H1 (cell line): ENCODE measurements at regions not wholly inside any gene's neighbourhood (a gene's known extent, or its start where the extent isn't known, plus 50 kb on each side); places are given as distances from the start of the nearest gene placed in this dataset.

Experiments
- CTCF ChIA-PET: fragments of 300-600 bp; sonication (Branson Sonifier 250); formaldehyde crosslinking; loops from one replicate; lab custom pipeline; 2021; ENCODE audit not compliant: partially characterized antibody; lab: Charles Lee
- POLR2A ChIA-PET: fragments of 300-600 bp; sonication (Branson Sonifier 250); formaldehyde crosslinking; loops from one replicate; lab custom pipeline; 2021; ENCODE audit warnings: inconsistent platforms; ENCODE audit not compliant: partially characterized antibody; lab: Charles Lee
- DNase-seq, 2 experiments: peaks; one replicate each; pipeline versions ENCODE4 v3.0.0 to v3.0.0-alpha.2; 2010 to 2022; ENCODE audit warnings: low spot score in 2 of 2, low read depth in 1 of 2, mixed read lengths in 1 of 2
- FAIRE-seq: peaks from 2 replicates; lab custom pipeline; 2011; peaks lifted over from hg19 to GRCh38; lab: Jason Lieb, UNC
- H2AFZ ChIP-seq: 2 replicates; pipeline ENCODE4 v1.8.1; 2012; ENCODE audit warnings: low read length, inconsistent platforms
- H2AK5ac ChIP-seq: 2 replicates; pipeline ENCODE4 v1.6.1; 2013; ENCODE audit warnings: low read depth, low read length
- H2BK120ac ChIP-seq: replicated peaks from 2 replicates; pipeline ENCODE3; 2013; ENCODE audit warnings: low read depth, low read length, inconsistent platforms
- H2BK12ac ChIP-seq: 2 replicates; pipeline ENCODE4 v1.6.1; 2013; ENCODE audit warnings: low read depth, low read length
- H2BK15ac ChIP-seq: 2 replicates; pipeline ENCODE4 v1.6.1; 2013; ENCODE audit warnings: low read length
- H2BK20ac ChIP-seq: 2 replicates; pipeline ENCODE4 v1.6.1; 2013; ENCODE audit warnings: low read length
- H2BK5ac ChIP-seq: 2 replicates; pipeline ENCODE4 v1.6.1; 2013; ENCODE audit warnings: low read depth, low read length
- H3K14ac ChIP-seq: 2 replicates; pipeline ENCODE4 v1.6.1; 2013; ENCODE audit warnings: inconsistent platforms; ENCODE audit not compliant: insufficient read length
- H3K18ac ChIP-seq: 2 replicates; pipeline ENCODE4 v1.6.1; 2013; ENCODE audit warnings: low read length; ENCODE audit errors: extremely low read depth
- H3K23ac ChIP-seq: 2 replicates; pipeline ENCODE4 v1.6.1; 2013; ENCODE audit warnings: inconsistent platforms; ENCODE audit not compliant: insufficient read length
- H3K23me2 ChIP-seq: 2 replicates; pipeline ENCODE4 v1.6.1; 2013; ENCODE audit warnings: low read depth, low read length
- H3K27ac ChIP-seq: 2 replicates; pipeline ENCODE4 v1.6.1; 2011; ENCODE audit warnings: low read depth, low read length, inconsistent platforms
- H3K27me3 ChIP-seq, 4 experiments: replicated peaks in 1 of 4; 1 replicate in 1 of 4; 2 replicates in 3 of 4; pipeline versions ENCODE4 v1.6.1 to v1.8.1; 2011 to 2013; ENCODE audit warnings: low read length in 3 of 4, mild to moderate bottlenecking in 3 of 4, inconsistent platforms in 2 of 4, mixed read lengths in 2 of 4, moderate library complexity in 1 of 4; ENCODE audit not compliant: control insufficient read depth in 3 of 4, insufficient read depth in 3 of 4; ENCODE audit errors: extremely low read depth in 1 of 4
- H3K36me3 ChIP-seq, 4 experiments: 2 replicates each; pipeline versions ENCODE4 v1.6.1 to v1.8.1; 2011 to 2013; ENCODE audit warnings: mild to moderate bottlenecking in 4 of 4, low read length in 3 of 4, moderate library complexity in 2 of 4, control low read depth in 1 of 4, inconsistent platforms in 1 of 4; ENCODE audit not compliant: insufficient read depth in 4 of 4, control insufficient read depth in 2 of 4
- H3K4ac ChIP-seq: replicated peaks from 2 replicates; pipeline ENCODE3; 2013; ENCODE audit warnings: low read length, low read depth, mixed read lengths, inconsistent platforms; ENCODE audit not compliant: insufficient read length
- H3K4me1 ChIP-seq, 4 experiments: replicated peaks in 1 of 4; 1 replicate in 1 of 4; 2 replicates in 3 of 4; pipeline versions ENCODE4 v1.6.1 to v1.8.1; 2011 to 2013; ENCODE audit warnings: low read length in 3 of 4, inconsistent platforms in 2 of 4, mixed read lengths in 1 of 4; ENCODE audit not compliant: insufficient read depth in 4 of 4, control insufficient read depth in 3 of 4
- H3K4me2 ChIP-seq, 2 experiments: 2 replicates each; pipeline versions ENCODE4 v1.6.1 to v1.8.1; 2011 to 2013; ENCODE audit warnings: low read depth in 2 of 2, low read length in 2 of 2, control low read depth in 1 of 2, inconsistent platforms in 1 of 2, mild to moderate bottlenecking in 1 of 2; ENCODE audit not compliant: insufficient read depth in 1 of 2
- H3K4me3 ChIP-seq, 4 experiments: fragments of 200-600, 300-600 bp in 1 of 4; sonication (generic), shearing (Covaris generic), sonication (Bioruptor Twin) in 1 of 4; 2 replicates each; pipeline versions ENCODE4 v1.5.1 to v1.8.1; 2011 to 2016; ENCODE audit warnings: low read length in 4 of 4, low read depth in 3 of 4, control low read depth in 2 of 4, inconsistent platforms in 2 of 4, mild to moderate bottlenecking in 2 of 4, mixed read lengths in 1 of 4, moderate library complexity in 1 of 4; ENCODE audit not compliant: insufficient read depth in 2 of 4; ENCODE audit errors: extremely low read depth in 1 of 4
- H3K56ac ChIP-seq: replicated peaks from 2 replicates; pipeline ENCODE3; 2013; ENCODE audit warnings: low read depth, mild to moderate bottlenecking, mixed read lengths, low read length, inconsistent platforms; ENCODE audit not compliant: insufficient read length
- H3K79me1 ChIP-seq: 2 replicates; pipeline ENCODE4 v1.6.1; 2013; ENCODE audit warnings: low read depth, low read length, control low read depth
- H3K79me2 ChIP-seq, 2 experiments: 2 replicates each; pipeline versions ENCODE4 v1.6.1 to v1.8.1; 2012 to 2013; ENCODE audit warnings: low read length in 2 of 2, mild to moderate bottlenecking in 2 of 2, inconsistent platforms in 1 of 2; ENCODE audit not compliant: insufficient read depth in 2 of 2, control insufficient read depth in 1 of 2
- H3K9ac ChIP-seq, 4 experiments: replicated peaks in 1 of 4; 1 replicate in 1 of 4; 2 replicates in 3 of 4; pipeline versions ENCODE4 v1.6.1 to v1.8.1; 2011 to 2013; ENCODE audit warnings: low read depth in 3 of 4, low read length in 3 of 4, control low read depth in 2 of 4, mild to moderate bottlenecking in 2 of 4, moderate library complexity in 2 of 4, inconsistent platforms in 1 of 4; ENCODE audit errors: extremely low read depth in 1 of 4
- H3K9me3 ChIP-seq, 2 experiments: 2 replicates each; pipeline versions ENCODE4 v1.6.1 to v1.8.1; 2012 to 2013; ENCODE audit warnings: mild to moderate bottlenecking in 2 of 2, moderate library complexity in 2 of 2, control low read depth in 1 of 2, inconsistent platforms in 1 of 2, low read depth in 1 of 2, low read length in 1 of 2, mixed read lengths in 1 of 2; ENCODE audit not compliant: insufficient read depth in 2 of 2
- H4K20me1 ChIP-seq, 2 experiments: replicated peaks in 1 of 2; 2 replicates each; pipeline versions ENCODE3 to v1.8.1; 2011 to 2013; ENCODE audit warnings: inconsistent platforms in 2 of 2, low read length in 2 of 2, mild to moderate bottlenecking in 1 of 2; ENCODE audit not compliant: insufficient read depth in 2 of 2, control insufficient read depth in 1 of 2
- H4K5ac ChIP-seq: 2 replicates; pipeline ENCODE4 v1.6.1; 2013; ENCODE audit warnings: low read length, low read depth, mixed read lengths, inconsistent platforms; ENCODE audit not compliant: insufficient read length
- H4K8ac ChIP-seq: 2 replicates; pipeline ENCODE4 v1.8.0; 2013; ENCODE audit warnings: mild to moderate bottlenecking, moderate library complexity, low read length, inconsistent platforms; ENCODE audit not compliant: insufficient read depth; ENCODE audit errors: extremely low read depth
- H4K91ac ChIP-seq: replicated peaks from 2 replicates; pipeline ENCODE3; 2013; ENCODE audit warnings: low read length, mixed read lengths, inconsistent platforms; ENCODE audit not compliant: insufficient read length
- RFX5 ChIP-seq: IDR thresholded peaks from 2 replicates; pipeline ENCODE4 v1.6.1; 2011; ENCODE audit warnings: low read depth, low read length, improper control_type of control experiment, borderline replicate concordance
- WGBS, 2 experiments: shearing (Covaris generic) in 1 of 2; methylation state at CpG; one replicate each; pipeline versions ENCODE4 v1.1.6 to v1.1.7; 2013 to 2015; ENCODE audit warnings: low lambda C conversion rate in 2 of 2, mixed read lengths in 2 of 2, inconsistent platforms in 1 of 2, low coverage in 1 of 2, missing lambda C conversion rate in 1 of 2; ENCODE audit not compliant: insufficient replicate concordance in 2 of 2, insufficient coverage in 1 of 2, insufficient read length in 1 of 2; ENCODE audit errors: extremely low coverage in 1 of 2, missing lambda C conversion rate in 1 of 2; 5-methylcytosine and 5-hydroxymethylcytosine counted together

- Histone ChIP-seq H3K79me1 (no peaks in the 10 kb centered on the region), H3K18ac (no peak overlapping the region), H4K8ac (no peak overlapping the region), H2BK12ac (no peak overlapping the region), H2BK5ac (no peak overlapping the region), H3K9me3 (no peaks in the 10 kb centered on the region), H3K4me2 (no peak overlapping the region), H3K14ac (no peak overlapping the region), H3K56ac (no peak overlapping the region), H3K23ac (no peak overlapping the region), H3K79me2 (no peaks in the 10 kb centered on the region), H2AK5ac (no peak overlapping the region), H3K36me3 (no peaks in the 10 kb centered on the region), H3K27ac (no peak overlapping the region), H4K20me1 (no peaks in the 10 kb centered on the region), H2BK120ac (no peak overlapping the region), H3K4me1 (no peaks in the 10 kb centered on the region), H4K91ac (no peak overlapping the region), H4K5ac (no peak overlapping the region), H2BK15ac (no peak overlapping the region), H3K9ac (no peak overlapping the region), H2AFZ (no peak overlapping the region), H3K23me2 (no peaks in the 10 kb centered on the region), H3K4ac (no peak overlapping the region), H3K4me3 (no peak overlapping the region), H3K27me3 (no peaks in the 10 kb centered on the region), H2BK20ac (no peak overlapping the region)
- 94% methylated on average over 1 of the region's 1 CpG; no CpG with 5 or more reads in 1 of the 2 experiments for WGBS, 2 experiments
- ChIA-PET POLR2A (no interaction called here), CTCF (no interaction called here)
- FAIRE-seq (no peak), DNase-seq (no peak)
- TF ChIP-seq RFX5: no peak
Measured at GRCh38 chr16:62977876-62978275, 941.6 kb upstream of the CDH8 start.
